NT2/D1 (cell line): ENCODE measurements at regions not wholly inside any gene's neighbourhood (a gene's known extent, or its start where the extent isn't known, plus 50 kb on each side); places are given as distances from the start of the nearest gene placed in this dataset.

ENCODE experiments used
- SUZ12 ChIP-seq: IDR thresholded peaks from 2 replicates; pipeline ENCODE4 v1.6.1; 2011; ENCODE audit not compliant: insufficient read length, insufficient read depth; ENCODE audit errors: extremely low read depth
- YY1 ChIP-seq: IDR thresholded peaks from 2 replicates; pipeline ENCODE4 v1.6.1; 2011; ENCODE audit not compliant: insufficient read length, insufficient read depth
- ZNF274 ChIP-seq: IDR thresholded peaks from 2 replicates; pipeline ENCODE4 v1.6.1; 2011; ENCODE audit warnings: mild to moderate bottlenecking, low read depth, low read length

- no peak for TF ChIP-seq YY1
- no peak for TF ChIP-seq SUZ12
- TF ChIP-seq ZNF274, result no peak
These were observed 96.2 kb upstream of the HAND2 start for GRCh38 chr4:173626277-173626676.
